ENCODE measurements at regions not wholly inside any gene's neighbourhood (a gene's known extent, or its start where the extent isn't known, plus 50 kb on each side); places are given as distances from the start of the nearest gene placed in this dataset.

- Histone ChIP-seq H3K36me3 (ENCODE audit: control insufficient read depth, insufficient read depth, low read length) (no peaks in the 10 kb centered on the region), H3K4me1 (no peaks in the 10 kb centered on the region), H3K9me3 (no peaks in the 10 kb centered on the region), H3K4me3 (ENCODE audit: low read depth, low read length) (no peak overlapping the region), H3K27me3 (replicated peaks; ENCODE audit: control insufficient read depth, insufficient read depth, low read length) (no peaks in the 10 kb centered on the region)
- Mint-ChIP-seq H3K9me3 (ENCODE audit: unreplicated experiment) (no peaks in the 10 kb centered on the region), H3K27ac (ENCODE audit: unreplicated experiment) (no peak overlapping the region), H3K36me3 (ENCODE audit: insufficient read depth, unreplicated experiment) (no peaks in the 10 kb centered on the region), H3K4me1 (ENCODE audit: low read depth, unreplicated experiment) (peaks cover 5% of the 10 kb centered on the region), H3K27me3 (ENCODE audit: insufficient read depth, unreplicated experiment) (peaks cover under 1% of the 10 kb centered on the region), H3K4me3 (ENCODE audit: unreplicated experiment) (no peak overlapping the region)
- CTCF ChIA-PET, result no interaction called here
- DNase-seq, result no peak
- no TSS peak for BruUV-seq (replicated peaks)
- POLR2A ChIA-PET, result no interaction called here
- TF ChIP-seq CTCF (IDR thresholded peaks at IDR 0.05; ENCODE audit: insufficient read depth in 1 of 2, low read depth in 1 of 2, low read length in 1 of 2, severe bottlenecking in 1 of 2, unreplicated experiment in 1 of 2), result no peak
- intact Hi-C loops (cut with micrococcal nuclease; ENCODE audit: unreplicated experiment), result no loop called here
Observed at GRCh38 chr4:115222061-115222460, 108.6 kb upstream of the NDST4 start.

GRCh38 chr4:115219862-115220261 is 106.4 kb upstream of the NDST4 start:
- no peaks in the 10 kb centered on the region for H3K9me3 Mint-ChIP-seq (ENCODE audit: unreplicated experiment)
- no TSS peak for BruUV-seq (replicated peaks)
- H3K36me3 ChIP-seq (ENCODE audit: control insufficient read depth, insufficient read depth, low read length), result no peaks in the 10 kb centered on the region
- DNase-seq, result no peak
- H3K4me3 ChIP-seq (ENCODE audit: low read depth, low read length), result no peak overlapping the region
- H3K4me1 Mint-ChIP-seq (ENCODE audit: low read depth, unreplicated experiment), result peaks cover 5% of the 10 kb centered on the region
- H3K36me3 Mint-ChIP-seq (ENCODE audit: insufficient read depth, unreplicated experiment), result no peaks in the 10 kb centered on the region
- H3K27ac Mint-ChIP-seq (ENCODE audit: unreplicated experiment), result no peak overlapping the region
- intact Hi-C loops (cut with micrococcal nuclease; ENCODE audit: unreplicated experiment), result no loop called here
- ChIA-PET CTCF (no interaction called here), POLR2A (no interaction called here)
- H3K4me3 Mint-ChIP-seq (ENCODE audit: unreplicated experiment), result no peak overlapping the region
- peaks cover 3% of the 10 kb centered on the region for H3K27me3 Mint-ChIP-seq (ENCODE audit: insufficient read depth, unreplicated experiment)
- H3K9me3 ChIP-seq, result no peaks in the 10 kb centered on the region
- no peaks in the 10 kb centered on the region for H3K4me1 ChIP-seq
- TF ChIP-seq CTCF (IDR thresholded peaks at IDR 0.05; ENCODE audit: insufficient read depth in 1 of 2, low read depth in 1 of 2, low read length in 1 of 2, severe bottlenecking in 1 of 2, unreplicated experiment in 1 of 2), result no peak
- no peaks in the 10 kb centered on the region for H3K27me3 ChIP-seq (replicated peaks; ENCODE audit: control insufficient read depth, insufficient read depth, low read length)

GRCh38 chr4:115219315-115219860 is 106.0 kb upstream of the NDST4 start:
- Mint-ChIP-seq H3K9me3 (ENCODE audit: unreplicated experiment) (no peaks in the 10 kb centered on the region), H3K36me3 (ENCODE audit: insufficient read depth, unreplicated experiment) (no peaks in the 10 kb centered on the region), H3K4me1 (ENCODE audit: low read depth, unreplicated experiment) (peaks cover 5% of the 10 kb centered on the region), H3K27me3 (ENCODE audit: insufficient read depth, unreplicated experiment) (peaks cover 3% of the 10 kb centered on the region), H3K4me3 (ENCODE audit: unreplicated experiment) (no peak overlapping the region), H3K27ac (ENCODE audit: unreplicated experiment) (no peak overlapping the region)
- TF ChIP-seq CTCF (IDR thresholded peaks at IDR 0.05; ENCODE audit: insufficient read depth in 1 of 2, low read depth in 1 of 2, low read length in 1 of 2, severe bottlenecking in 1 of 2, unreplicated experiment in 1 of 2), result no peak
- Histone ChIP-seq H3K27me3 (replicated peaks; ENCODE audit: control insufficient read depth, insufficient read depth, low read length) (no peaks in the 10 kb centered on the region), H3K9me3 (no peaks in the 10 kb centered on the region), H3K4me1 (no peaks in the 10 kb centered on the region), H3K4me3 (ENCODE audit: low read depth, low read length) (no peak overlapping the region), H3K36me3 (ENCODE audit: control insufficient read depth, insufficient read depth, low read length) (no peaks in the 10 kb centered on the region)
- intact Hi-C loops (cut with micrococcal nuclease; ENCODE audit: unreplicated experiment), result no loop called here
- no peak for DNase-seq
- CTCF ChIA-PET, result no interaction called here
- POLR2A ChIA-PET, result no interaction called here
- BruUV-seq (replicated peaks), result no TSS peak
